Spleen (tissue), 11 donors: ENCODE measurements at regions not wholly inside any gene's neighbourhood (a gene's known extent, or its start where the extent isn't known, plus 50 kb on each side); places are given as distances from the start of the nearest gene placed in this dataset.

Source experiments
- DNase-seq: peaks from one replicate; pipeline ENCODE4 v3.0.0-alpha.2; 2020
- H3K27ac ChIP-seq, 8 donors: fragments of 200-600 bp; sonication (generic) in 7 of 8; 1 replicate in 4 of 8; 2 replicates in 4 of 8; pipeline versions ENCODE4 v1.5.0 to v1.8.0; 2016 to 2021; ENCODE audit warnings: inconsistent platforms in 4 of 8, mild to moderate bottlenecking in 4 of 8, moderate library complexity in 1 of 8
- H3K27me3 ChIP-seq, 7 donors: fragments of 200-600 bp; sonication (generic) in 6 of 7; replicated peaks in 1 of 7; 1 replicate in 4 of 7; 2 replicates in 3 of 7; pipeline versions ENCODE4 v1.5.0 to v1.8.0; 2016 to 2021; ENCODE audit warnings: inconsistent platforms in 3 of 7, mild to moderate bottlenecking in 1 of 7
- H3K36me3 ChIP-seq, 6 donors: fragments of 200-600 bp; sonication (generic) in 5 of 6; 1 replicate in 4 of 6; 2 replicates in 2 of 6; pipeline versions ENCODE4 v1.5.0 to v1.8.0; 2016 to 2021; ENCODE audit warnings: inconsistent platforms in 2 of 6
- H3K4me1 ChIP-seq, 6 donors: fragments of 200-600 bp; sonication (generic) in 5 of 6; 1 replicate in 3 of 6; 2 replicates in 3 of 6; pipeline versions ENCODE4 v1.5.0 to v1.8.0; 2016 to 2021; ENCODE audit warnings: inconsistent platforms in 3 of 6
- H3K4me3 ChIP-seq, 8 donors: fragments of 200-600 bp; sonication (generic) in 7 of 8; 1 replicate in 4 of 8; 2 replicates in 4 of 8; pipeline versions ENCODE4 v1.5.0 to v1.8.0; 2016 to 2021; ENCODE audit warnings: inconsistent platforms in 4 of 8, mild to moderate bottlenecking in 4 of 8, moderate library complexity in 2 of 8
- H3K9me3 ChIP-seq, 8 donors: fragments of 200-600 bp; sonication (generic) in 7 of 8; 1 replicate in 4 of 8; 2 replicates in 4 of 8; pipeline versions ENCODE4 v1.5.0 to v1.8.0; 2016 to 2021; ENCODE audit warnings: inconsistent platforms in 4 of 8
- CTCF ChIP-seq, 11 experiments: fragments of 200-600 bp in 7 of 11; fragments of 450-650 bp in 4 of 11; sonication (generic) in 4 of 11; IDR thresholded peaks in 8 of 11; conservative IDR thresholded peaks in 3 of 11; 1 replicate in 7 of 11; 2 replicates in 4 of 11; pipeline versions ENCODE4 v1.4.0 to v1.8.0; 2016 to 2021; ENCODE audit warnings: antibody characterized with exemption in 11 of 11, inconsistent platforms in 4 of 11, mild to moderate bottlenecking in 1 of 11
- POLR2A ChIP-seq, 3 donors: fragments of 450-650 bp; IDR thresholded peaks; one replicate each; pipeline ENCODE4 v1.5.1; 2017; ENCODE audit warnings: antibody characterized with exemption in 3 of 3, mild to moderate bottlenecking in 1 of 3
- POLR2AphosphoS5 ChIP-seq, 3 donors: sonication (generic); formaldehyde crosslinking; IDR thresholded peaks; one replicate each; pipeline ENCODE4 v1.5.1; 2017; ENCODE audit warnings: antibody characterized with exemption in 3 of 3
- WGBS, 5 donors: extraction: QIAGEN DNeasy Blood & Tissue Kit in 3 of 5; methylation state at CpG; one replicate each; pipeline versions ENCODE4 v1.1.5 to v1.1.7; 2013 to 2018; 5-methylcytosine and 5-hydroxymethylcytosine counted together
- intact Hi-C: fragments of 100-400 bp; cut with DNase I; formaldehyde crosslinking; loops from one replicate; pipeline ENCODE4 v1.15.0; 2023; ENCODE audit warnings: low total_unique reads
- donor health status: healthy with polysubstance abuse.
- donor health status: DM: no; HTN: no; CAD: no; lungs with moderate emphysema.
- donor health status: DM: no; HTN: no; CAD: no.
- donor health status: Bipolar disorder and iron deficiency.
- donor health status: healthy.
- donor health status: DM: no; HTN: no; CAD: no.
- donor health status: DM: yes; HTN: yes; CAD: no.

GRCh38 chr12:77308056-77308455, 242.7 kb upstream of the E2F7 start:
- Histone ChIP-seq H3K27ac (no peak overlapping the region), H3K36me3 (no peaks in the 10 kb centered on the region), H3K4me3 (no peak overlapping the region), H3K27me3 (no peaks in the 10 kb centered on the region), H3K4me1 (no peaks in the 10 kb centered on the region), H3K9me3 (no peaks in the 10 kb centered on the region)
- no peak for DNase-seq
- 75 to 96% (median 86%) methylated on average over 2 of the region's 2 CpGs for WGBS, 5 donors
- intact Hi-C loops, result no loop called here
- no peak for TF ChIP-seq POLR2AphosphoS5 (IDR thresholded peaks at IDR 0.05)
- no peak for TF ChIP-seq POLR2A (IDR thresholded peaks at IDR 0.05)
- TF ChIP-seq CTCF (IDR thresholded peaks at IDR 0.05 in 8 of 11, conservative IDR thresholded peaks at IDR 0.05 in 3 of 11), result no peak

- DNase-seq, result no peak
- H3K36me3 ChIP-seq, result no peaks in the 10 kb centered on the region
- H3K9me3 ChIP-seq, result peaks cover 0 to 4% (median 0%) of the 10 kb centered on the region in 8 donors
- intact Hi-C loops, result no loop called here
- no peaks in the 10 kb centered on the region for H3K4me1 ChIP-seq
- no peak overlapping the region for H3K4me3 ChIP-seq
- H3K27me3 ChIP-seq, result no peaks in the 10 kb centered on the region
- no peak for TF ChIP-seq CTCF (IDR thresholded peaks at IDR 0.05 in 8 of 11, conservative IDR thresholded peaks at IDR 0.05 in 3 of 11)
- TF ChIP-seq POLR2AphosphoS5 (IDR thresholded peaks at IDR 0.05), result no peak
- TF ChIP-seq POLR2A (IDR thresholded peaks at IDR 0.05), result no peak
- 0 to 95% (median 46%) methylated on average over 1 of the region's 1 CpG for WGBS, 5 donors
- H3K27ac ChIP-seq, result no peak overlapping the region
Measured at GRCh38 chr12:77300811-77301210, 235.4 kb upstream of the E2F7 start.

DNA sequence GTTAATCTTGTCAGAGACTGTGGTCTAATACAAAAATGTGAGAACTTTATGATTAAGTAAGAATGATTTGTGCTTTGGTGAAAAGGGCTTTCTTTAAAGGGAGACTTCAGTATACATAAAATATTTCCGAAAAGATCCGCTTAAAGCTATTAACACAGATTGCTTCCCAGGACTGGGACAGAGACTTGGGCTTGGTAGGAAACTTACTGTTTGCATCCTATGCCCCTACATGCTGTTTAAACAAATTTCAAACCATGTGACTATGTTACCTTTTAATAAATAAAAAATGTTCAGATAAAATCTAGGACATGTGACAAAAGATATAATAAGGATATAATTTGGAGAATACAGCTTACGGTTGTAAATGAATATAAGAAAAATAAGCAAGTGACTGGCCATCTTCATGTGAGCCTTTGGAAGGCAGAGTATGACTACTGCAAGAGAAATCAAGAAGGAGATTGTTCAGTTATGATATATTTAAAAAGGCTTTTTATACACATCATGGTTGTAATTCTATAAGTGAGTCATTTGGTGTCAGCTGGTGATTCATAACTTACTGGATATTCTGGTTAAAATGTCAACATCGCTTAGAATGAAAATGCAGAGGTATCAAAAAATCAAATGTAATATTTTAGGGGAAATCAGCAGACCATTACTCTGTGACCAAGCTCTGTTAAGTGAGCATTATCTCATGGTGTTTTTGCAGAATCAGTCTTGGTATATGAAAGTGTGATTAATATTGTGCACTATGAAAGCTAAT, 234.7 kb upstream of the E2F7 start:
- 82 to 88% (median 86%) methylated on average over 4 of the region's 4 CpGs for WGBS, 5 donors
- peaks cover 0 to 4% (median 0%) of the 10 kb centered on the region in 8 donors for H3K9me3 ChIP-seq
- intact Hi-C loops, result no loop called here
- TF ChIP-seq POLR2AphosphoS5 (IDR thresholded peaks at IDR 0.05), result no peak
- TF ChIP-seq CTCF (IDR thresholded peaks at IDR 0.05 in 8 of 11, conservative IDR thresholded peaks at IDR 0.05 in 3 of 11), result no peak
- TF ChIP-seq POLR2A (IDR thresholded peaks at IDR 0.05), result no peak
- no peak for DNase-seq
- H3K36me3 ChIP-seq, result no peaks in the 10 kb centered on the region
- no peak overlapping the region for H3K4me3 ChIP-seq
- H3K4me1 ChIP-seq, result no peaks in the 10 kb centered on the region
- H3K27me3 ChIP-seq, result no peaks in the 10 kb centered on the region
- H3K27ac ChIP-seq, result no peak overlapping the region

DNA sequence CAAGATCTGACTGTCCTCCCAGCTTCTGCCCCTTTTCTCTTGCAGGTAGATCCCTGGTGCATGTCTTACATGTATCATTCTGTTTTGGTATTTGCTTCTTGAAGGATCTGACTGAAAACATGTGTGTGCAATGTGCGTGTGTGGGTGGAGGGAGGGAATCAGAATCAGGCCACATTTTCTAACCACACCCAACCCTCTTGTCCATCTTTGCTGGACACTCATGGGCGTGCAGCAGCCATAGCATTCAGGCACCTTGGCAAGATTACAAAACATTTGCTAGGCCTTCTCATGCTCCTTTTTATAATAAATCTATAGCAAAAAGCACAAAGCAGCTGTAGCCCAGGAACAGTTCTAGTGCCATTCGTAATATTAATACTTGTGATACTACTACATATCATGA, 233.6 kb upstream of the E2F7 start:
- H3K4me1 ChIP-seq, result no peaks in the 10 kb centered on the region
- intact Hi-C loops, result no loop called here
- no peak for DNase-seq
- 73 to 93% (median 88%) methylated on average over 3 of the region's 3 CpGs for WGBS, 5 donors
- TF ChIP-seq POLR2AphosphoS5 (IDR thresholded peaks at IDR 0.05) (no peak), CTCF (IDR thresholded peaks at IDR 0.05 in 8 of 11, conservative IDR thresholded peaks at IDR 0.05 in 3 of 11) (no peak), POLR2A (IDR thresholded peaks at IDR 0.05) (no peak)
- H3K27ac ChIP-seq, result no peak overlapping the region
- no peaks in the 10 kb centered on the region for H3K27me3 ChIP-seq
- H3K36me3 ChIP-seq, result no peaks in the 10 kb centered on the region
- H3K4me3 ChIP-seq, result no peak overlapping the region
- H3K9me3 ChIP-seq, result peaks cover 0 to 4% (median 0%) of the 10 kb centered on the region in 8 donors
